ENCODE measurements at regions not wholly inside any gene's neighbourhood (a gene's known extent, or its start where the extent isn't known, plus 50 kb on each side); places are given as distances from the start of the nearest gene placed in this dataset.
A peak's percentile ranks its signal among the peaks of the same experiment; 100 is the strongest.

GRCh38 chr1:212225871-212226302 is 59.3 kb upstream of the PPP2R5A start:
- DNase-seq (ENCODE audit: low spot score): no peak

DNA sequence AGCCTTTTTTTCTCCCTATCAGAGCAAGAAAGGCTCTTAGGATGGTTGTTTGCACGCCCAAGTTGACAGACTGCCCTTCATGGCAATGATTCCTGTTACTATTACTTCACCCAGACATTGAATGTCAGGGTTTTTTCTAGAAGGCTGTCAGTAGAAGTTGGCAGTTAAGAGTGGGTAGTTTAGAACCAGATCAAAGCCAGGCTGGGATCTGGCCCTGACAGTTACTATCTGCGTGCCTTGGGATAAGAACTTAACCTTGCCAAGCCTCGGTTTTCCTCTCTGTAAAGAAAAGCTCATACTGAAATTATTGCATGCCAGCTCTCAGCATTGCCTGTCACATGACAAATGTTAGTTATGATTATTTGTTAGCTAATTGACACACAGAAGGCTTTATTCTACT is 58.7 kb upstream of the PPP2R5A start:
- no peak for DNase-seq (ENCODE audit: low spot score)

- DNase-seq (ENCODE audit: low spot score): no peak
Measured at GRCh38 chr1:212228076-212228475, 57.1 kb upstream of the PPP2R5A start.

DNA sequence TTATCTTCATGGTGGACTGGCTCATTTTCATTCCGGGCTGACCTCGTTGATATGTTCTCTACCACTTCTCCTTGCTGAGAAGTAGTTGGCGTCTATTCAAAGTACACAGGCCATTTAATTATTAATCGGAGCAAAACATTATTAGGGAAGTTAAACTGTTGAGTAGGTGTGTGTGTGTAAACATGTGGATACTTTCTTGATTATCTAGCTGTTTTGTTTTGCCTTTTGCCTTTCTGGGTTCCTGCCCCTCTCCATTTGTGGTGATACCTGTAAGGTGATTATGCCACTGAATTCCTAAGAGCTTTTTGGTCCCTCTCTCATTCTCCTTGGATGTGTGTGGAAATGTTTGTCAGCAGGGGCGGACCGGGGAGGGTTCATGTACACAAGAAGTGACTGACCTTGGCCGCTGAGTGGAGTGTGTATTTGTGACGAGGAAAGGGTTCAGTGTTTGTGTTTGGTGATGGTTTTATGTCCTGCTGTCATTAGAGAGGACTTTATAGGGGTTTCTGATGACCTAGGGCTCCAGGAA is 56.6 kb upstream of the PPP2R5A start:
- no peak for DNase-seq (ENCODE audit: low spot score)

DNA sequence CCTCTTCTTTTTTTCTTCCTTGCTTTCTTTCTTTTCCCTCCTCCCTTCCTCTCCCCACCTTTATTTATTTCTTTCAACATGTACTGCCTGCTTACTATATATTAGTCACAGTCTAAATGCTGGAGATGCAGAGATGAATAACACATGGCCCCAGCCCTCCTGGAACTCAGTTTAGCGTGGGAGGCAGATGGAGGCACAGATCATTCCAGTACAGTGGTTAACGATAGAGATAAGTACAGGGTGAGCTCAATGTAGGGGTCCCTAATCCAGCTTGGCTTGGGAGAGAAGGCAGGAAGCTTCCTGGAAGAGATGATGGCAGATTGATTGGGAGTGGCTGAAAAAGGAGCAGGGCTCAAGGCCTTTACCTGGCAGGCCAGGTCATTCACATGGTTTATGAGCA is 55.6 kb upstream of the PPP2R5A start:
- no peak for DNase-seq (ENCODE audit: low spot score)

DNA sequence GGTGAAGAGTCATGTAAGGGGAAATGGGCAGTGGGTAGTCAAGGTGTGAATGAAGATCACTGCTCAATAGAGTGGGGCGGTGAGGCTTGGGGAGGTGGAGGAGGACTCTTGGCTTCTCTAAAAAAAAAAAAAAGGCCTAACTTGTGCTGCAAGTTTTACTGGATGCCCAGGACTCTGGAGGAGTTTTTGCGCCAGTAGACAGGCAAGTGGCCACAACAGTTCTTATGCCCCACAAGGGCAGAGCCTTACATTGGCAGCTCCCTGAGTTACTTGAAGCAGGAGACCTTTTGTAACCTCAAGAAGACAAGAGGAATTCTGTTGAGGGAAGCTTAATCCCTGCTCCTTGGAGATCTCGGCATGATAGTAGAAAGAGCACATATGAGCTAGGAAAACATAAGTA is 54.9 kb upstream of the PPP2R5A start:
- DNase-seq (ENCODE audit: low spot score): no peak

GRCh38 chr1:212231372-212231771 is 53.8 kb upstream of the PPP2R5A start:
- no peak for DNase-seq (ENCODE audit: low spot score)

DNA sequence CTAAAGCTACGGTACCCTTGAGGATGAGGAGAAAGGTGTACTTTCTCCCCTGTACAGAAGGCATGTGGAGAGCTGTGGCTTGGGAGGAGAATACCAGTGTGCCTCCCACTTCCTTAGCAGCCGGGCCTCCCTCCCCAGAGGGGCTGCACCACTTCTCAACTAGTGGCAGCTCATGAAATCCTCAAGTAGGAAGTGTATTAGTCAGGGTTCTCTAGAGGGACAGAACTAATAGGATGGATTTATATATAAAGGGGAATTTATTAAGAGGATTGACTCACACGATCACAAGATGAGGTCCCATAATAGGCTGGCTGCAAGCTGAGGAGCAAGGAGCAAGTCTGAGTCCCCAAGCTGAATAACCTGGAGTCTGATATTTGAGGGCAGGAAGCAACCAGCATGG is 53.1 kb upstream of the PPP2R5A start:
- DNase-seq (ENCODE audit: low spot score): no peak

GRCh38 chr1:212233321-212233720 is 51.9 kb upstream of the PPP2R5A start:
- DNase-seq (ENCODE audit: low spot score): no peak

GRCh38 chr1:212234431-212235395 is 50.5 kb upstream of the PPP2R5A start:
- DNase-seq (ENCODE audit: low spot score): peak; percentile 93
